K562 (cell line): ENCODE measurements at regions not wholly inside any gene's neighbourhood (a gene's known extent, or its start where the extent isn't known, plus 50 kb on each side); places are given as distances from the start of the nearest gene placed in this dataset.

Experiments
- AFF1 ChIP-seq, 2 experiments: fragments of 450-650 bp; IDR thresholded peaks; 2 replicates each; pipeline ENCODE4 v1.6.1; 2018; ENCODE audit warnings: mild to moderate bottlenecking in 2 of 2, low read depth in 1 of 2; ENCODE audit not compliant: partially characterized antibody in 2 of 2
- CREB3 ChIP-seq: fragments of 450-650 bp; conservative IDR thresholded peaks from 2 replicates; pipeline ENCODE4 v1.6.1; 2016; ENCODE audit warnings: missing genetic modification characterization, low read depth, mild to moderate bottlenecking, missing compliant biosample characterization, moderate library complexity
- GABPB2 ChIP-seq: fragments of 250-450 bp; sonication (Bioruptor Pico); conservative IDR thresholded peaks from 2 replicates; pipeline ENCODE4 v1.5.1; 2021; ENCODE audit warnings: mild to moderate bottlenecking
- GTF2B ChIP-seq: IDR thresholded peaks from 2 replicates; pipeline ENCODE4 v1.6.1; 2011; ENCODE audit not compliant: insufficient read length; ENCODE audit errors: extremely low read depth
- HSF4 ChIP-seq: fragments of 250-450 bp; sonication (Bioruptor Pico); IDR thresholded peaks from 2 replicates; pipeline ENCODE4 v2.1.2; 2022; ENCODE audit warnings: mild to moderate bottlenecking, moderate library complexity, borderline replicate concordance
- ILF3 ChIP-seq: fragments of 450-650 bp; IDR thresholded peaks from 2 replicates; pipeline ENCODE4 v1.6.1; 2018; ENCODE audit warnings: antibody characterized with exemption, mild to moderate bottlenecking, moderate library complexity, borderline replicate concordance
- KAT8 ChIP-seq: fragments of 450-650 bp; IDR thresholded peaks from 2 replicates; pipeline ENCODE4 v1.6.1; 2016; ENCODE audit warnings: low read depth, mild to moderate bottlenecking
- POLR2G ChIP-seq: fragments of 200-400 bp; formaldehyde crosslinking; IDR thresholded peaks from 2 replicates; pipeline ENCODE4 v1.6.1; 2017; ENCODE audit warnings: low read depth, mild to moderate bottlenecking, antibody characterized with exemption, low read length, moderate library complexity
- RBBP5 ChIP-seq: fragments of 200-600 bp; sonication (generic); IDR thresholded peaks from 2 replicates; pipeline ENCODE4 v1.6.1; 2012; ENCODE audit warnings: borderline replicate concordance, mild to moderate bottlenecking, low read length, control low read depth, inconsistent platforms; ENCODE audit not compliant: insufficient read depth, poor library complexity, severe bottlenecking
- TRIM24 ChIP-seq, 2 experiments: fragments of 450-650 bp; IDR thresholded peaks; 2 replicates each; pipeline ENCODE4 v1.6.1; 2016
- USF1 ChIP-seq: sonication (generic); formaldehyde crosslinking; IDR thresholded peaks from 2 replicates; pipeline ENCODE4 v1.9.0; 2022; ENCODE audit warnings: mild to moderate bottlenecking, missing genetic modification reagents
- USF2 ChIP-seq: sonication (generic); formaldehyde crosslinking; IDR thresholded peaks from 2 replicates; pipeline ENCODE4 v1.5.0; 2020; ENCODE audit warnings: missing genetic modification reagents
- ZNF146 ChIP-seq: IDR thresholded peaks from one replicate; pipeline ENCODE4 v1.6.1; 2018; ENCODE audit warnings: missing compliant biosample characterization; ENCODE audit not compliant: unreplicated experiment
- ZNF239 ChIP-seq: fragments of 250-450 bp; sonication (Bioruptor Pico); IDR thresholded peaks from 2 replicates; pipeline ENCODE4 v1.4.0; 2020; ENCODE audit warnings: mild to moderate bottlenecking
- ZNF584 ChIP-seq: fragments of 200-800 bp; sonication (Bioruptor generic); IDR thresholded peaks from 2 replicates; pipeline ENCODE4 v1.6.1; 2016; ENCODE audit warnings: low read depth, mild to moderate bottlenecking, missing genetic modification characterization, missing compliant biosample characterization
- ZNF639 ChIP-seq, 2 experiments: fragments of 200-800 bp in 1 of 2; sonication (Bioruptor generic) in 1 of 2; sonication (generic) in 1 of 2; formaldehyde crosslinking in 1 of 2; IDR thresholded peaks in 1 of 2; conservative IDR thresholded peaks in 1 of 2; 2 replicates each; pipeline versions ENCODE4 v1.5.0 to v1.6.1; 2016 to 2020; ENCODE audit warnings: missing compliant biosample characterization in 1 of 2, missing genetic modification characterization in 1 of 2, missing genetic modification reagents in 1 of 2
- ZNF75A ChIP-seq: fragments of 450-650 bp; formaldehyde crosslinking; IDR thresholded peaks from 2 replicates; pipeline ENCODE4 v1.4.0; 2020; ENCODE audit warnings: mild to moderate bottlenecking
- ZNF785 ChIP-seq: fragments of 250-450 bp; sonication (Bioruptor Pico); IDR thresholded peaks from 2 replicates; pipeline ENCODE4 v1.4.0; 2020; ENCODE audit warnings: mild to moderate bottlenecking
- ZZZ3 ChIP-seq: fragments of 450-650 bp; IDR thresholded peaks from 2 replicates; pipeline ENCODE4 v1.6.1; 2016; ENCODE audit warnings: antibody characterized with exemption, mild to moderate bottlenecking, moderate library complexity

GRCh38 chrX:13248867-13249486 lies 70.9 kb downstream of the ATXN3L start (continued):
- no peak for TF ChIP-seq POLR2G
- TF ChIP-seq TRIM24 (IDR thresholded peaks at IDR 0.05), result no peak
- no peak for TF ChIP-seq RBBP5
- peak in 1 of 2 experiments; percentile 30; a peak in 1 of 4 replicates for TF ChIP-seq ZNF639 (CRISPR knock-in tag; conservative IDR thresholded peaks at IDR 0.05 in 1 of 2, IDR thresholded peaks at IDR 0.05 in 1 of 2)
- peak; percentile 29; the same call in 1 of the 2 replicates for TF ChIP-seq ZNF239
- peak; percentile 67 for TF ChIP-seq CREB3 (tag)
- TF ChIP-seq ZZZ3, result no peak
- TF ChIP-seq ZNF785, result no peak
- TF ChIP-seq ZNF584 (CRISPR knock-in tag), result peak; percentile 30; the same call in 1 of the 2 replicates
- no peak for TF ChIP-seq ILF3
- no peak for TF ChIP-seq USF2 (CRISPR knock-in tag)
- TF ChIP-seq USF1, result no peak
- no peak for TF ChIP-seq ZNF146 (CRISPR knock-in tag)
- no peak for TF ChIP-seq KAT8
- no peak for TF ChIP-seq HSF4 (CRISPR knock-in tag)
- TF ChIP-seq GABPB2 (CRISPR knock-in tag), result no peak
- no peak for TF ChIP-seq ZNF75A (CRISPR knock-in tag)
- no peak for TF ChIP-seq GTF2B
- TF ChIP-seq AFF1 (IDR thresholded peaks at IDR 0.05; ENCODE audit: low read depth in 1 of 2, partially characterized antibody in 2 of 2), result no peak
